Heart right ventricle (tissue), 15 donors: ENCODE measurements at regions not wholly inside any gene's neighbourhood (a gene's known extent, or its start where the extent isn't known, plus 50 kb on each side); places are given as distances from the start of the nearest gene placed in this dataset.

Source experiments
- ATAC-seq, 8 donors: fragments of 200-7000 bp; cut with Tn5 transposase; one replicate each; pipeline ENCODE4 v1.9.1; 2020; ENCODE audit warnings: mild to moderate bottlenecking in 8 of 8, moderate library complexity in 8 of 8, moderate number of reproducible peaks in 1 of 8
- DNase-seq, 2 donors: peaks; one replicate each; pipeline ENCODE4 v3.0.0-alpha.2; 2020
- H3K27ac ChIP-seq, 10 donors: fragments of 200-600 bp; sonication (generic) in 2 of 10; one replicate each; pipeline versions ENCODE4 v1.5.0 to v1.8.0; 2020 to 2022; ENCODE audit warnings: mild to moderate bottlenecking in 3 of 10
- H3K27me3 ChIP-seq, 7 donors: fragments of 200-600 bp; one replicate each; pipeline ENCODE4 v1.8.0; 2021 to 2022; ENCODE audit warnings: mild to moderate bottlenecking in 2 of 7
- H3K36me3 ChIP-seq, 9 donors: fragments of 200-600 bp; sonication (generic) in 1 of 9; one replicate each; pipeline versions ENCODE4 v1.5.0 to v1.8.0; 2020 to 2022; ENCODE audit warnings: mild to moderate bottlenecking in 2 of 9
- H3K4me1 ChIP-seq, 9 donors: fragments of 200-600 bp; sonication (generic) in 1 of 9; one replicate each; pipeline versions ENCODE4 v1.5.0 to v1.8.0; 2020 to 2022; ENCODE audit warnings: mild to moderate bottlenecking in 4 of 9
- H3K4me3 ChIP-seq, 10 donors: fragments of 200-600 bp; sonication (generic) in 2 of 10; one replicate each; pipeline versions ENCODE4 v1.5.0 to v1.8.0; 2020 to 2022; ENCODE audit warnings: mild to moderate bottlenecking in 7 of 10, moderate library complexity in 2 of 10
- H3K9me3 ChIP-seq, 11 donors: fragments of 200-600 bp in 10 of 11; sonication (generic) in 2 of 11; one replicate each; pipeline versions ENCODE4 v1.5.0 to v1.8.0; 2013 to 2022; ENCODE audit warnings: mild to moderate bottlenecking in 2 of 11, control low read depth in 1 of 11, moderate library complexity in 1 of 11
- CTCF ChIP-seq, 9 donors: fragments of 200-600 bp; sonication (generic) in 2 of 9; IDR thresholded peaks; one replicate each; pipeline versions ENCODE4 v1.5.0 to v1.8.0; 2021 to 2022; ENCODE audit warnings: antibody characterized with exemption in 9 of 9, mild to moderate bottlenecking in 5 of 9, moderate library complexity in 1 of 9
- intact Hi-C, 10 donors: fragments of 100-400 bp; cut with DNase I; formaldehyde crosslinking; loops; one replicate each; pipeline versions ENCODE4 v1.11.1 to v1.14.2; 2022
- donor health status: Arrhythmogenic right ventricular cardiomyopathy.
- donor health status: ischemic (EF 13 %, LVEDD 7.1; RV severe dilation, severe dysfunction).
- donor health status: DM: no; HTN: yes; CAD: no.
- donor health status: DM: no; HTN: no; CAD: no.
- donor health status: ischemic (EF 25% LVEDD 6.9; RV normal size, moderate dysfunction).
- donor health status: ischemic (EF 25% LVEDD 5.7; RV mildly dilated, moderate dysfunction).
- donor health status: healthy.
- donor health status: DM: yes; HTN: yes; CAD: no.
- donor health status: Ischemic cardiomyopathy.
- donor health status: ischemic (EF 35%, LVEDD 5.7; RV mildly dilated, moderate dysfunction).
- donor health status: nonischemic (EF 11% LVEDD 7.7; RV severe dilation, severe dysfunction).
- donor health status: DM: yes; HTN: yes; CAD: no.
- donor health status: PGD.
- donor health status: ischemic (EF 29% LVEDD 5.4; RV normal size, mild dysfunction).
- donor health status: nonischemic (EF 23%, LVEDD 6.1; RV moderate dilation, normal function).

- ATAC-seq (no peak), DNase-seq (no peak)
- Histone ChIP-seq H3K27me3 (no peaks in the 10 kb centered on the region), H3K4me1 (no peaks in the 10 kb centered on the region), H3K36me3 (no peaks in the 10 kb centered on the region), H3K4me3 (no peak overlapping the region), H3K9me3 (peaks cover 0 to 4% (median 0%) of the 10 kb centered on the region in 11 donors), H3K27ac (no peak overlapping the region)
- intact Hi-C loops = no loop called here
- TF ChIP-seq CTCF (IDR thresholded peaks at IDR 0.05) = no peak
These were observed 51.1 kb upstream of the CTNND2 start for GRCh38 chr5:11955331-11955730.
